CD4-positive, CD25-positive, alpha-beta regulatory T cell (primary cell): ENCODE measurements at regions not wholly inside any gene's neighbourhood (a gene's known extent, or its start where the extent isn't known, plus 50 kb on each side); places are given as distances from the start of the nearest gene placed in this dataset.

Experiments used
- ATAC-seq, 2 donors: fragments of 150-1000 bp; cut with Tn5 transposase; one replicate each; pipeline ENCODE4 v1.10.0; 2021; ENCODE audit warnings: low read depth in 2 of 2, moderate number of reproducible peaks in 2 of 2, moderate library complexity in 1 of 2
- DNase-seq, 3 donors: peaks; one replicate each; pipeline versions ENCODE4 v3.0.0 to v3.0.0-alpha.2; 2012 to 2022; ENCODE audit warnings: mixed read lengths in 1 of 3
- H3K27ac ChIP-seq: one replicate; pipeline ENCODE4 v1.7.0; 2013; ENCODE audit warnings: mild to moderate bottlenecking, low read length; ENCODE audit not compliant: insufficient read depth, poor library complexity, severe bottlenecking
- H3K27me3 ChIP-seq: one replicate; pipeline ENCODE4 v1.7.0; 2013; ENCODE audit warnings: low read length; ENCODE audit not compliant: control insufficient read depth, insufficient read depth
- H3K36me3 ChIP-seq: one replicate; pipeline ENCODE4 v1.7.0; 2013; ENCODE audit warnings: mild to moderate bottlenecking, low read length, moderate library complexity; ENCODE audit not compliant: control insufficient read depth, insufficient read depth
- H3K4me1 ChIP-seq: 2 replicates; pipeline ENCODE4 v1.7.0; 2013; ENCODE audit warnings: mild to moderate bottlenecking, low read length; ENCODE audit not compliant: insufficient read depth, control insufficient read depth, poor library complexity, severe bottlenecking
- H3K4me3 ChIP-seq: one replicate; pipeline ENCODE4 v1.7.0; 2013; ENCODE audit warnings: low read depth, mild to moderate bottlenecking, low read length, moderate library complexity
- H3K9me3 ChIP-seq, 2 experiments: 1 replicate in 1 of 2; 2 replicates in 1 of 2; pipeline ENCODE4 v1.7.0; 2013; ENCODE audit warnings: low read length in 2 of 2, mild to moderate bottlenecking in 1 of 2, moderate library complexity in 1 of 2; ENCODE audit not compliant: control insufficient read depth in 2 of 2
- H3K27ac Mint-ChIP-seq, 3 donors: one replicate each; pipeline ENCODE4 v1.8.0; 2020 to 2022; ENCODE audit warnings: mild to moderate bottlenecking in 3 of 3, mixed read lengths in 3 of 3, moderate library complexity in 2 of 3
- H3K27me3 Mint-ChIP-seq: one replicate; pipeline ENCODE4 v1.8.0; 2022; ENCODE audit warnings: mild to moderate bottlenecking, mixed read lengths
- H3K36me3 Mint-ChIP-seq: one replicate; pipeline ENCODE4 v1.8.0; 2020; ENCODE audit warnings: mixed read lengths
- H3K4me1 Mint-ChIP-seq, 4 donors: one replicate each; pipeline ENCODE4 v1.8.0; 2020 to 2022; ENCODE audit warnings: mixed read lengths in 4 of 4, mild to moderate bottlenecking in 1 of 4
- H3K4me3 Mint-ChIP-seq, 4 donors: one replicate each; pipeline ENCODE4 v1.8.0; 2020 to 2022; ENCODE audit warnings: mild to moderate bottlenecking in 4 of 4, mixed read lengths in 4 of 4, moderate library complexity in 3 of 4
- H3K9me3 Mint-ChIP-seq, 7 donors: one replicate each; pipeline ENCODE4 v1.8.0; 2020 to 2022; ENCODE audit warnings: mixed read lengths in 7 of 7, mild to moderate bottlenecking in 3 of 7, moderate library complexity in 2 of 7

DNA sequence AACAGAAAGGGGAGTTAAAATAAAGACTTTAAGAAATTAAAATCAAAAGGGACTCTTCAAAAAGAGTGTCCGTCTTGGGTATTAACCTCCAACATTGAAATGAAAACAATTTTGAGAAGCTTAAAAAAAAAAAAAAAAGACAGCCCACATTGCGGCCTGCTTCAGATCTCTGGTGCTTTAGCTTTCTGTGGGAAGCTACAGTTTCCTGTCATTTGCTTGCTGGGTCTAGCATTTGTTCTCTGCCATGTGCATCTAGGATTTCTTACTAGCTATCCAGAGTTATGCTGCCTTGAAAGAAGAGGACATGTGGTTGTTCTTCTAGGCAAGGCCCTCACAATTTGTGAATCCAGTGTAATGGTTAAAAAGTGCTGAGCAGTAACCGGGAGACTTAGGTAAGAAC, 375.3 kb downstream of the SLC4A3 start:
- Histone ChIP-seq H3K27me3 (no peaks in the 10 kb centered on the region), H3K36me3 (no peaks in the 10 kb centered on the region), H3K4me3 (no peak overlapping the region), H3K9me3 (no peaks in the 10 kb centered on the region), H3K27ac (no peak overlapping the region), H3K4me1 (no peaks in the 10 kb centered on the region)
- Mint-ChIP-seq H3K4me1 (no peaks in the 10 kb centered on the region), H3K9me3 (peaks cover 0 to 3% (median 0%) of the 10 kb centered on the region in 7 donors), H3K4me3 (no peak overlapping the region), H3K27me3 (peaks cover 4% of the 10 kb centered on the region), H3K27ac (no peak overlapping the region), H3K36me3 (no peaks in the 10 kb centered on the region)
- ATAC-seq (no peak), DNase-seq (no peak)

DNA sequence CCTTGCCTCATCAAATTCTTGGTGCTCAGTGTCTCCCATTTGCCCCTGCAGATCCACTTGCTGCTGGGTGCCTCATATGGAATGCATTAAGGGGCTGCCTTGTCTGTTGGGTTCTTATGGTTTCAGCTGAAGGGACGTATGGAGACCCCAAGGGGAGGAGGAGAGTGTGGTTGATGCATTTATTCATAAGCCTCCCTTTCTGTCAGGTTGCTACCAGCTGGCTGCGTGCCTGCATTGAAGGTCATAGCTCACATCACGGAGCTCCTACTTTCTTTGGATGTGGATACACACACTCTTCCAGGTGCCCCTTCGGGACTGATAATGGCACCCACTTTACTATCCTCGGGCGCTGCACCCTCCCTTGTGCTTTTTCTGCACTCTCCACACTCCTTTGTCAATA, 377.9 kb downstream of the SLC4A3 start:
- ATAC-seq (no peak), DNase-seq (no peak)
- H3K4me1 Mint-ChIP-seq, result no peaks in the 10 kb centered on the region
- Histone ChIP-seq H3K27me3 (no peaks in the 10 kb centered on the region), H3K9me3 (no peaks in the 10 kb centered on the region), H3K27ac (no peak overlapping the region), H3K36me3 (no peaks in the 10 kb centered on the region), H3K4me3 (no peak overlapping the region), H3K4me1 (no peaks in the 10 kb centered on the region)
- no peak overlapping the region for H3K4me3 Mint-ChIP-seq
- H3K36me3 Mint-ChIP-seq, result no peaks in the 10 kb centered on the region
- no peak overlapping the region for H3K27ac Mint-ChIP-seq
- H3K27me3 Mint-ChIP-seq, result peaks cover 4% of the 10 kb centered on the region
- H3K9me3 Mint-ChIP-seq, result peaks cover 0 to 7% (median 0%) of the 10 kb centered on the region in 7 donors

DNA sequence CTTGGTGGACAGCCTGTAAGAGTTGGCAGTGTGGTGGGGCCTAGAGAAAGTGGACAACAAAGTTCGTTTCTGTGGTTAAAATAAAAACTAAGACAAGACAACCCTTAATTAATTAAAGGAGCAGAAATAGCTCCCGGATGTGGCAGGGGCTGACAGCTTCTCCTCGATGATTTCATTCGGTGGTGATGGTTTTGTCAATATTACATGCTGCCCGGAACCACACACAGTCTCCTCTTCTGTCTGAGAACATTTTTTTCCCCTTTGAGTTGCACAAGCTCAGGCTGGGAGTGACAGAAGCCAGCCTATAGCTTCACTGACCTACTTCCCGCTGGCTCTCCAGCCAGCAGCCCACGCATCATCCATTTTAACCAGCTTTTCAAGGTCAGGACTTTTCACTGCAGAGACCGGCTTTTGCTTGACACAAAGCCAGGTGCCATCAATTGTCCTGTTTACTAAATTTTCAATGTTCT, 378.8 kb downstream of the SLC4A3 start:
- H3K4me3 ChIP-seq, result no peak overlapping the region
- no peaks in the 10 kb centered on the region for H3K36me3 ChIP-seq
- DNase-seq (no peak), ATAC-seq (no peak)
- H3K36me3 Mint-ChIP-seq, result no peaks in the 10 kb centered on the region
- H3K4me1 Mint-ChIP-seq, result no peaks in the 10 kb centered on the region
- H3K9me3 ChIP-seq, result no peaks in the 10 kb centered on the region
- H3K27me3 ChIP-seq, result no peaks in the 10 kb centered on the region
- peaks cover 4% of the 10 kb centered on the region for H3K27me3 Mint-ChIP-seq
- no peak overlapping the region for H3K27ac Mint-ChIP-seq
- H3K9me3 Mint-ChIP-seq, result peaks cover 0 to 7% (median 2%) of the 10 kb centered on the region in 7 donors
- H3K27ac ChIP-seq, result no peak overlapping the region
- H3K4me1 ChIP-seq, result no peaks in the 10 kb centered on the region
- H3K4me3 Mint-ChIP-seq, result no peak overlapping the region

DNA sequence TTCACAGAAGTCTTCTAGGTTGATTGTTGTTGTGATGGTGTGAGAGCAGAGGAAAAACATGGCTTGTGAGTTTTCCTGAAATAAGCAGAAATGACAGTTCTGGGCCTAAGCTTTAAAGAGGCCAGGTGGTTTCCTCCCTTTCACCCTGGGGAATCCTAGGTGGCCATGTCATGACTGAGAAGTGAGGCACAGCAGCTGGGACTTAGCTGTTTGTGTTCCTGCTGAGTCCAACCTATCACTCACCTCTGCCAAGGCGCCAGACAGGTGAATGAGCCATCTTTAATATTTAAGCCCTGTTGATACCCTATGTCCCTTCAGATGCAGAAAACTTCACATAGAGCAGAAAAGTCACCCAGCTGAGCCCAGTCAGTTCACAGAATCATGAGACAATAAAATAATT, 384.4 kb downstream of the SLC4A3 start:
- Histone ChIP-seq H3K4me3 (no peak overlapping the region), H3K36me3 (no peaks in the 10 kb centered on the region), H3K27ac (no peak overlapping the region), H3K4me1 (no peaks in the 10 kb centered on the region), H3K27me3 (no peaks in the 10 kb centered on the region), H3K9me3 (no peaks in the 10 kb centered on the region)
- Mint-ChIP-seq H3K27ac (no peak overlapping the region), H3K4me3 (no peak overlapping the region), H3K9me3 (peaks cover 0 to 8% (median 1%) of the 10 kb centered on the region in 7 donors), H3K36me3 (no peaks in the 10 kb centered on the region), H3K4me1 (no peaks in the 10 kb centered on the region), H3K27me3 (no peaks in the 10 kb centered on the region)
- ATAC-seq (no peak), DNase-seq (no peak)

DNA sequence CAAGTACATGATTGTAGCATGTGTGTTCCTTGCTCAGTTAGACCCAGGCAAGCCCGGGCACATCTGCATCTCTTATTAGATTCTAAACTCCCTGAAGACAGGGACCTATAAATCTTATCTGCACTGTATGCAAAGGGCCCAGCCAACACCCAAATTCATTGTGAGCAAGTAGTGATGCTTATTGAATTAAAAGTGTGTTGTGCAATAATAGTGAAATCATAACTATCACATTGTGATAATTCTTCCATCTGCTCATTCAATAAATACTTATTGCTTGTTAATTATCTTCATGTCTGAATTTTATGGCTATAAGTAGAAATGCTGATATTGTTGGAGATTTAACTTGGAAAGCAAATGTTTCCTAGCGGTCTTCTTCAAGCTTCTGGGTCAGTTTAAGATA, 387.5 kb downstream of the SLC4A3 start:
- Mint-ChIP-seq H3K4me1 (no peaks in the 10 kb centered on the region), H3K36me3 (no peaks in the 10 kb centered on the region), H3K9me3 (peaks cover 0 to 7% (median 3%) of the 10 kb centered on the region in 7 donors), H3K4me3 (no peak overlapping the region), H3K27me3 (no peaks in the 10 kb centered on the region), H3K27ac (no peak overlapping the region)
- no peak for ATAC-seq
- DNase-seq, result no peak
- Histone ChIP-seq H3K36me3 (no peaks in the 10 kb centered on the region), H3K4me3 (no peak overlapping the region), H3K9me3 (no peaks in the 10 kb centered on the region), H3K27me3 (no peaks in the 10 kb centered on the region), H3K27ac (no peak overlapping the region), H3K4me1 (no peaks in the 10 kb centered on the region)

DNA sequence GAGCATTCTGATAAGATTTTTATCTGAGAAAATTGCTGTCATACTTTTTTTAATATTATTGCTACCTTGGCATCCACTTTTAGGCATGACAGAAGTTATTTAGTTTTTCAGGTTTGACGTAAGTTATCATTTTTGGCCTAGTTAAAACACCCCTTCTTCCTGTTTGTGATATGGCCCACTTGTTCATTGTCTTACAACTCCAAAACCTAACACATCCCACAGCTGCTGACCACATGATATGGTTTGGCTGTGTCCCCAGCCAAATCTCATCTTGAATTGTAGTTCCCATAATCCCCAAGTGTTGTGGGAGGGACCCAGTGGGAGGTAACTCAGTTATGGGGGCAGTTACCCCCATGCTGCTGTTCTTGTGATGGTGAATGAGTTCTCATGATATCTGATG, 388.1 kb downstream of the SLC4A3 start:
- Histone ChIP-seq H3K4me3 (no peak overlapping the region), H3K9me3 (no peaks in the 10 kb centered on the region), H3K4me1 (no peaks in the 10 kb centered on the region), H3K27ac (no peak overlapping the region), H3K36me3 (no peaks in the 10 kb centered on the region), H3K27me3 (no peaks in the 10 kb centered on the region)
- ATAC-seq (no peak), DNase-seq (no peak)
- H3K9me3 Mint-ChIP-seq, result peaks cover 0 to 7% (median 3%) of the 10 kb centered on the region in 7 donors
- H3K4me3 Mint-ChIP-seq, result no peak overlapping the region
- no peak overlapping the region for H3K27ac Mint-ChIP-seq
- no peaks in the 10 kb centered on the region for H3K27me3 Mint-ChIP-seq
- no peaks in the 10 kb centered on the region for H3K4me1 Mint-ChIP-seq
- no peaks in the 10 kb centered on the region for H3K36me3 Mint-ChIP-seq

DNA sequence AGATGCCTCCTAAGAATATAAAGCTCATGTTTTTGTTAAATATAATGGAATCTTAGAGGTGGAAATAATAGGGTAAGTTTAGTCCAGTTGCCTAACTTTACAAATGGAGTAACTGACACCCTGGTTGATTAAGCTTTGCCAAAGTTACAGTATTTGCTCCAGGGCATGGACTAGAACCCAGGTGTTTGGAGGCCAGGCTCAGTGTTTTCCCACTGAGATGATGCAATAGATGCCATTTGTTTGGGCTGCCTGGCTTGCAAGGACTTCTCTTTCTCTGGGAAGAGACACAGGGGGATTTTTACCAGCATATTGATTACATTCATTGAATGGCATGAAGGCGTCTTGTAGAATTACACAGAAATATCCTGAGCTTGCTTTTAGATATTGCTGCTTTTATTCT, 397.8 kb downstream of the SLC4A3 start:
- H3K27ac Mint-ChIP-seq, result no peak overlapping the region
- Histone ChIP-seq H3K9me3 (peaks cover 0 to 2% of the 10 kb centered on the region in 2 experiments), H3K36me3 (no peaks in the 10 kb centered on the region), H3K4me3 (no peak overlapping the region), H3K27ac (no peak overlapping the region), H3K4me1 (no peaks in the 10 kb centered on the region), H3K27me3 (no peaks in the 10 kb centered on the region)
- no peaks in the 10 kb centered on the region for H3K36me3 Mint-ChIP-seq
- no peak for ATAC-seq
- H3K4me3 Mint-ChIP-seq, result no peak overlapping the region
- H3K4me1 Mint-ChIP-seq, result no peaks in the 10 kb centered on the region
- H3K27me3 Mint-ChIP-seq, result no peaks in the 10 kb centered on the region
- no peak for DNase-seq
- H3K9me3 Mint-ChIP-seq, result peaks cover 0 to 3% (median 0%) of the 10 kb centered on the region in 7 donors

DNA sequence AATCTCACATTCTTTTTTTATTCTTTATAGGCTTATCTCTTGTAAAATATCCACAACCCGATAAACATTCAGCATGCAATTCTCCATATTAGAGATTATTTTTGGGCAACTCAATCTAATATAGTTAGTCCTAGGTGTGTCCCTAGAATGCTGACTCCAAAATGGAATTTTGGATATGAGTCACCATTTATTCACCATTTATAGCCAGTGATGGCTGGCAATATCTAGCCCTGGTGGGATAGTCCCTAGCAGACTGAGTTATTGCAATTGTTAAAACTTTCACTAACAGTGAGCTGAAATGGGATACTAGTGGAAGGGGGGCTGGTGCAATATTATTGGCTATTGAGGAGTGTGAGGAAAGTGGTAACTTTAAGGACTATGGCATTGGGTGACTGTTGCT, 401.6 kb downstream of the SLC4A3 start:
- Histone ChIP-seq H3K4me3 (no peak overlapping the region), H3K36me3 (no peaks in the 10 kb centered on the region), H3K9me3 (peaks cover 0 to 2% of the 10 kb centered on the region in 2 experiments), H3K4me1 (no peaks in the 10 kb centered on the region), H3K27me3 (no peaks in the 10 kb centered on the region), H3K27ac (no peak overlapping the region)
- Mint-ChIP-seq H3K4me1 (no peaks in the 10 kb centered on the region), H3K9me3 (peaks cover 0 to 5% (median under 1%) of the 10 kb centered on the region in 7 donors), H3K27ac (no peak overlapping the region), H3K27me3 (no peaks in the 10 kb centered on the region), H3K36me3 (no peaks in the 10 kb centered on the region), H3K4me3 (no peak overlapping the region)
- DNase-seq (no peak), ATAC-seq (no peak)
